ENCODE measurements at regions not wholly inside any gene's neighbourhood (a gene's known extent, or its start where the extent isn't known, plus 50 kb on each side); places are given as distances from the start of the nearest gene placed in this dataset.

- ATAC-seq (no peak), DNase-seq (no peak)
- intact Hi-C loops (cut with DNase I, micrococcal nuclease): no loop called here
Observed at GRCh38 chr20:60422848-60423247, 464.6 kb downstream of the CDH26 start.

GRCh38 chr20:60424267-60424902 lies 466.2 kb downstream of the CDH26 start:
- intact Hi-C loops (cut with DNase I, micrococcal nuclease): no loop called here
- DNase-seq: no peak
- ATAC-seq: no peak

- DNase-seq (no peak), ATAC-seq (no peak)
- intact Hi-C loops (cut with DNase I, micrococcal nuclease): no loop called here
Observed at GRCh38 chr20:60427516-60427915, 469.3 kb downstream of the CDH26 start.

GRCh38 chr20:60428651-60429050 lies 470.4 kb downstream of the CDH26 start:
- no peak for ATAC-seq
- no peak for DNase-seq
- intact Hi-C loops (cut with DNase I, micrococcal nuclease): no loop called here

- DNase-seq: no peak
- intact Hi-C loops (cut with DNase I, micrococcal nuclease): no loop called here
- ATAC-seq: no peak
Observed at GRCh38 chr20:60430516-60431001, 472.3 kb downstream of the CDH26 start.

GRCh38 chr20:60431349-60431748 lies 473.1 kb downstream of the CDH26 start:
- ATAC-seq: no peak
- intact Hi-C loops (cut with DNase I, micrococcal nuclease): no loop called here
- no peak for DNase-seq

GRCh38 chr20:60437418-60437817 lies 479.2 kb downstream of the CDH26 start:
- ATAC-seq: no peak
- intact Hi-C loops (cut with DNase I, micrococcal nuclease): no loop called here
- DNase-seq: no peak

- intact Hi-C loops (cut with DNase I, micrococcal nuclease): no loop called here
- ATAC-seq (no peak), DNase-seq (no peak)
Observed at GRCh38 chr20:60446267-60447111, 488.3 kb downstream of the CDH26 start.

- DNase-seq: no peak
- intact Hi-C loops (cut with DNase I, micrococcal nuclease): no loop called here
- ATAC-seq: no peak
Observed at GRCh38 chr20:60447703-60448102, 489.5 kb downstream of the CDH26 start.

GRCh38 chr20:60453388-60454246 lies 495.4 kb downstream of the CDH26 start:
- DNase-seq: no peak
- no peak for ATAC-seq
- intact Hi-C loops (cut with DNase I, micrococcal nuclease): no loop called here

GRCh38 chr20:60454491-60454890 lies 496.3 kb downstream of the CDH26 start:
- ATAC-seq (no peak), DNase-seq (no peak)
- intact Hi-C loops (cut with DNase I, micrococcal nuclease): no loop called here

- ATAC-seq (no peak), DNase-seq (no peak)
- intact Hi-C loops (cut with DNase I, micrococcal nuclease): no loop called here
Observed at GRCh38 chr20:60455272-60455671, 497.0 kb downstream of the CDH26 start.

GRCh38 chr20:60459212-60459611 lies 501.0 kb downstream of the CDH26 start:
- DNase-seq (no peak), ATAC-seq (no peak)
- intact Hi-C loops (cut with DNase I, micrococcal nuclease): no loop called here

GRCh38 chr20:60461993-60462392 lies 503.8 kb downstream of the CDH26 start:
- no peak for DNase-seq
- intact Hi-C loops (cut with DNase I, micrococcal nuclease): no loop called here
- no peak for ATAC-seq

- ATAC-seq (no peak), DNase-seq (no peak)
- intact Hi-C loops (cut with DNase I, micrococcal nuclease): no loop called here
Observed at GRCh38 chr20:60463798-60464197, 505.6 kb downstream of the CDH26 start.

GRCh38 chr20:60465439-60465838 lies 507.2 kb downstream of the CDH26 start:
- DNase-seq (no peak), ATAC-seq (no peak)
- intact Hi-C loops (cut with DNase I, micrococcal nuclease): no loop called here

GRCh38 chr20:60465993-60466686 lies 507.9 kb downstream of the CDH26 start:
- intact Hi-C loops (cut with DNase I, micrococcal nuclease): no loop called here
- DNase-seq: no peak
- ATAC-seq: no peak

- no peak for DNase-seq
- intact Hi-C loops (cut with DNase I, micrococcal nuclease): no loop called here
- ATAC-seq: no peak
Observed at GRCh38 chr20:60466687-60467022, 508.4 kb downstream of the CDH26 start.

- ATAC-seq (no peak), DNase-seq (no peak)
- intact Hi-C loops (cut with DNase I, micrococcal nuclease): no loop called here
Observed at GRCh38 chr20:60467078-60467477, 508.9 kb downstream of the CDH26 start.
